Endodermal cell (in vitro differentiated cells): ENCODE measurements at regions not wholly inside any gene's neighbourhood (a gene's known extent, or its start where the extent isn't known, plus 50 kb on each side); places are given as distances from the start of the nearest gene placed in this dataset.

ENCODE experiments used
- DNase-seq: peaks from one replicate; pipeline ENCODE4 v3.0.0-alpha.2; 2017
- H3K27ac ChIP-seq: 2 replicates; pipeline ENCODE4 v1.5.1; 2013; ENCODE audit warnings: mild to moderate bottlenecking, low read depth, low read length, moderate library complexity
- H3K27me3 ChIP-seq: 2 replicates; pipeline ENCODE4 v1.6.1; 2013; ENCODE audit warnings: mild to moderate bottlenecking, low read length, moderate library complexity; ENCODE audit not compliant: insufficient read depth, control insufficient read depth, poor library complexity, severe bottlenecking
- H3K36me3 ChIP-seq: 2 replicates; pipeline ENCODE4 v1.7.0; 2013; ENCODE audit warnings: mild to moderate bottlenecking, low read length, moderate library complexity; ENCODE audit not compliant: control insufficient read depth, insufficient read depth
- H3K4me1 ChIP-seq: one replicate; pipeline ENCODE4 v1.7.0; 2013; ENCODE audit warnings: low read length; ENCODE audit not compliant: control insufficient read depth, insufficient read depth
- H3K4me3 ChIP-seq: 2 replicates; pipeline ENCODE4 v1.5.1; 2013; ENCODE audit warnings: mild to moderate bottlenecking, low read length, moderate library complexity
- H3K9ac ChIP-seq: 2 replicates; pipeline ENCODE4 v1.6.1; 2013; ENCODE audit warnings: mild to moderate bottlenecking, low read length, moderate library complexity; ENCODE audit not compliant: poor library complexity, severe bottlenecking; ENCODE audit errors: extremely low read depth
- H3K9me3 ChIP-seq: 2 replicates; pipeline ENCODE4 v1.6.1; 2013; ENCODE audit warnings: mild to moderate bottlenecking, low read length, moderate library complexity; ENCODE audit not compliant: control insufficient read depth
- H3K27ac Mint-ChIP-seq: 2 replicates; pipeline ENCODE4 v1.8.0; 2020; ENCODE audit warnings: mixed read lengths
- H3K27me3 Mint-ChIP-seq: 2 replicates; pipeline ENCODE4 v1.8.0; 2021; ENCODE audit warnings: mild to moderate bottlenecking, mixed read lengths; ENCODE audit not compliant: insufficient read depth
- H3K36me3 Mint-ChIP-seq: 2 replicates; pipeline ENCODE4 v1.8.0; 2020; ENCODE audit warnings: low read depth, mixed read lengths
- H3K4me1 Mint-ChIP-seq: 2 replicates; pipeline ENCODE4 v1.8.0; 2020; ENCODE audit warnings: mixed read lengths
- H3K4me3 Mint-ChIP-seq: 2 replicates; pipeline ENCODE4 v1.8.0; 2020; ENCODE audit warnings: mild to moderate bottlenecking, moderate library complexity, mixed read lengths
- H3K9me3 Mint-ChIP-seq: 2 replicates; pipeline ENCODE4 v1.8.0; 2020; ENCODE audit warnings: mild to moderate bottlenecking, mixed read lengths
- CTCF ChIP-seq: fragments of 200-600 bp; sonication (generic); conservative IDR thresholded peaks from 2 replicates; pipeline ENCODE4 v1.5.0; 2021; ENCODE audit warnings: antibody characterized with exemption, mild to moderate bottlenecking
- WGBS, 2 experiments: methylation state at CpG; one replicate each; pipeline versions ENCODE4 v1.1.5 to v1.1.7; 2013; ENCODE audit warnings: missing lambda C conversion rate in 2 of 2, mixed read lengths in 1 of 2; ENCODE audit not compliant: insufficient coverage in 1 of 2, insufficient read length in 1 of 2; 5-methylcytosine and 5-hydroxymethylcytosine counted together

GRCh38 chr10:129108378-129108777 is 358.7 kb upstream of the MGMT start:
- WGBS, 2 experiments: 93 to 97% methylated on average over 5 to 6 of the region's 6 CpGs
- no peaks in the 10 kb centered on the region for H3K9me3 ChIP-seq
- no peaks in the 10 kb centered on the region for H3K9me3 Mint-ChIP-seq
- no peak overlapping the region for H3K27ac Mint-ChIP-seq
- H3K36me3 Mint-ChIP-seq: no peaks in the 10 kb centered on the region
- no peaks in the 10 kb centered on the region for H3K4me1 Mint-ChIP-seq
- H3K4me3 ChIP-seq: no peak overlapping the region
- no peaks in the 10 kb centered on the region for H3K4me1 ChIP-seq
- no peak overlapping the region for H3K9ac ChIP-seq
- H3K36me3 ChIP-seq: no peaks in the 10 kb centered on the region
- no peak overlapping the region for H3K4me3 Mint-ChIP-seq
- no peaks in the 10 kb centered on the region for H3K27me3 ChIP-seq
- no peak for DNase-seq
- H3K27ac ChIP-seq: no peak overlapping the region
- TF ChIP-seq CTCF: no peak
- no peaks in the 10 kb centered on the region for H3K27me3 Mint-ChIP-seq

GRCh38 chr10:129108994-129109393 is 358.0 kb upstream of the MGMT start:
- H3K4me1 ChIP-seq: no peaks in the 10 kb centered on the region
- TF ChIP-seq CTCF: no peak
- no peaks in the 10 kb centered on the region for H3K36me3 ChIP-seq
- no peak overlapping the region for H3K9ac ChIP-seq
- H3K9me3 Mint-ChIP-seq: no peaks in the 10 kb centered on the region
- no peak for DNase-seq
- WGBS, 2 experiments: 92 to 100% methylated on average over 3 to 6 of the region's 6 CpGs
- H3K9me3 ChIP-seq: no peaks in the 10 kb centered on the region
- H3K36me3 Mint-ChIP-seq: no peaks in the 10 kb centered on the region
- no peak overlapping the region for H3K27ac Mint-ChIP-seq
- H3K4me3 ChIP-seq: no peak overlapping the region
- no peak overlapping the region for H3K27ac ChIP-seq
- no peaks in the 10 kb centered on the region for H3K27me3 Mint-ChIP-seq
- H3K27me3 ChIP-seq: no peaks in the 10 kb centered on the region
- no peak overlapping the region for H3K4me3 Mint-ChIP-seq
- no peaks in the 10 kb centered on the region for H3K4me1 Mint-ChIP-seq

GRCh38 chr10:129110780-129111179 is 356.3 kb upstream of the MGMT start:
- Histone ChIP-seq H3K27me3 (no peaks in the 10 kb centered on the region), H3K4me3 (no peak overlapping the region), H3K27ac (no peak overlapping the region), H3K36me3 (no peaks in the 10 kb centered on the region), H3K4me1 (no peaks in the 10 kb centered on the region), H3K9me3 (no peaks in the 10 kb centered on the region), H3K9ac (no peak overlapping the region)
- no peaks in the 10 kb centered on the region for H3K4me1 Mint-ChIP-seq
- H3K36me3 Mint-ChIP-seq: no peaks in the 10 kb centered on the region
- H3K9me3 Mint-ChIP-seq: no peaks in the 10 kb centered on the region
- H3K4me3 Mint-ChIP-seq: no peak overlapping the region
- no peak for DNase-seq
- WGBS, 2 experiments: 92 to 98% methylated on average over 7 to 10 of the region's 10 CpGs
- TF ChIP-seq CTCF: no peak
- no peaks in the 10 kb centered on the region for H3K27me3 Mint-ChIP-seq
- no peak overlapping the region for H3K27ac Mint-ChIP-seq
